Pons (tissue), 1 donor: ENCODE measurements at regions not wholly inside any gene's neighbourhood (a gene's known extent, or its start where the extent isn't known, plus 50 kb on each side); places are given as distances from the start of the nearest gene placed in this dataset.
"Not testable (repeated sequence)": the region's sequence is repeated elsewhere in the genome, so short reads cannot be mapped to it uniquely, and the experiment has no call there.

Experiments used
- DNase-seq: peaks from one replicate; pipeline ENCODE4 v3.0.0-alpha.2; 2016; ENCODE audit warnings: low spot score

- not testable (repeated sequence) for DNase-seq
Measured at GRCh38 chr1:149157409-149157808, 54.1 kb upstream of the NBPF9 start.

DNA sequence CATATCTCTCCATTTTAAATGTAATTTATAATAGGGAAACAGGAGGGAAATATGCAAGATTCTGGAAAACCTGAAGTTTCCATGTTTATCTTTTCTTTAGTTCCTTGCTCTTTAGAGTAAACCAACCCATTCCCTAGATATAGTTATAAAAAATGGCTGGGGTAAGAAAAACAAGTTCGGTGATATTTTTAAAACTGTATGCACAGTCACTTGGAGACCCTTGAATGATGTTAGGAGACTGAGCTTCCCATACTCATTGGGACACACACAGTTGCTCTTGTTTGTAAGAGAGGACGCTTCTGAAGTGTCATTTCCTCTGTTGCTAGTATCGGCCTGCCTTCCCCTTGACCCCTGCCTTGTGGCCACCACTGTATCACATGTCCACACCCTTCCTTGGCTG, 55.0 kb upstream of the NBPF9 start:
- DNase-seq: not testable (repeated sequence)

- DNase-seq: not testable (repeated sequence)
Measured at GRCh38 chr1:149163063-149163444, 59.7 kb upstream of the NBPF9 start.

GRCh38 chr1:149174765-149175164, 71.4 kb upstream of the NBPF9 start:
- DNase-seq: not testable (repeated sequence)

- DNase-seq: not testable (repeated sequence)
Measured at GRCh38 chr1:149175812-149176211, 72.5 kb upstream of the NBPF9 start.

DNA sequence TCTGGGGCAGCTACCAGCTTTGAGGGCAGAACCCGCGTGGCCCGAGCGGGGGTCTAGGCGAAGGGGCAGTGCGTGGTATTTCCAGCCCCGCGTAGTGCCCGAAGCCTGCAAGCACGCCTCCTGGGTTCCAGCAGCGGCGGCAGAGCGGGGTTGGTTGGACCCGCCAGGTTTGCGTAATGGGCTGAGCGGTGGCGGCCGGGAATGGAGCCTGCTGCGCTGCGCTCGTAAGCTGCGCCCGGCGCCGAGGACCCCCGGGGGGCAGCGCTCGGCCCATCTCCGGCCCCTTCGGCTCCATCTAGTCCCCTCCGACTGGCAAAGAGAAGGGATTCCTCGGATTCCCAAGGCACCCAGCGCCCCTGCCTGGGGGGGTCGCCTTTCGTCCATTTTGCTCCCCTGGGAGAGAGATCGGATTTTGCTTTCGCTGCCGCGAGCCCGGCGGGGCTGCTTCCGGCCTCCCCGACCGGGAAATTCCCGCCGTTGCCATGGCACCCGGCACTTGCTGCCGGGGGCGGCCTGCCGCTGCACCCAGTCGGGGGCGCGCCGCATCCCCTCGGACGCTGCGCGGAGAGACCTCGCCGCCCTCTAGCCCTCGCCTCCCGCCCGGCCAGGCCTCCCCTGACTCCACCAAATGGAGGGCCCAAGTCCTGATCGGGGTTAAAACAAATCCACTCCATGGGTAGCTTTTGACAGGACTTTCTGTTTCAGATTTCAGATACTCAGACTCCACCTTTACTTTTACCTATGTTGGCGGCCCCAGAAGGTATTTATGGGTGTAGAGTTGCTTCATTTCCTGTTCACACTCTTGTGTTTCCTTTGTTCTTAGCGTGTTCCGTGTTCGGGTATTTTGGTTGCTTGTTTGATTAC, 73.3 kb upstream of the NBPF9 start:
- DNase-seq: peak; percentile 11

DNA sequence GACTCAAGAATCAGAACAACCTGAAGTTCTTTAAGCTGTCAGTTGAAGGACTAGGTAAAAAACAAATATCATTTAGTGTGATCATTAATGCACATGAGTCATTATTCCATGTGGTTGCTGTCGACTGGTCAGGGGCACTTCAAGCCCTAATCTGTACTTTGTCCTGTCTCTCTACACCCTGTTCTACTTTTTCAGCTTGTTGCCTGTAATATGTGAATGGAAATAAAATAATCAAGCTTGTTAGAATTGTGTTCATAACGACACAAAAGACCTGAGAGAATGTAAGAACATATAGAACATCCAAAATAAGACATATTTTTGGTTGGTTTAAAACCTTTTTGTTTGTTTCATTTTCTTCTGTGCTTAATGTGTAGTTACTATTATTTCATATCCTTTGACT, 87.4 kb upstream of the NBPF9 start:
- not testable (repeated sequence) for DNase-seq

- DNase-seq: not testable (repeated sequence)
Measured at GRCh38 chr1:149196651-149197050, 93.3 kb upstream of the NBPF9 start.

- DNase-seq: peak; percentile 5
Measured at GRCh38 chr1:149200567-149200966, 97.2 kb upstream of the NBPF9 start.

GRCh38 chr1:149202283-149202682, 98.9 kb upstream of the NBPF9 start:
- not testable (repeated sequence) for DNase-seq

GRCh38 chr1:149204396-149204795, 101.0 kb upstream of the NBPF9 start:
- DNase-seq: not testable (repeated sequence)

DNA sequence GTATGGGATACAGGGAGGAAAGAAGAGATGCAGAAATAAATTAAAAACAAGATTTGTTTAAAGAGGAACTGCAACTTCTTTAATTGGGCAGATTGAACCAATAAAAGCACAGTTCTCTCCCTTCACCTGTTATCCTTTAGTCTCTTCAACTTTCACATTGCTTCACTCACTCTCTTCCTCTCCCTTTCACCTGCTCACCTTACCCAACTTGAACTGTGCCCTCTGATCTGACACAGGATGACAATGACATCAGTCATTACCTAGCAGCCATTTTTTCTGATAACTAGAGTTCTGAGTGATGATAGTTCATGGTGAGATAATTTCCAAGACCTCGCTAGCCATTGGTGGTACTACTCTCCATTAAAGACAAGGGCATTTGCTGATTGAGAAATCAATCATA, 105.5 kb upstream of the NBPF9 start:
- DNase-seq: not testable (repeated sequence)

GRCh38 chr1:149211757-149212420, 108.5 kb upstream of the NBPF9 start:
- DNase-seq: not testable (repeated sequence)

GRCh38 chr1:149212946-149213345, 109.6 kb upstream of the NBPF9 start:
- not testable (repeated sequence) for DNase-seq

- DNase-seq: not testable (repeated sequence)
Measured at GRCh38 chr1:149213673-149214072, 110.3 kb upstream of the NBPF9 start.

DNA sequence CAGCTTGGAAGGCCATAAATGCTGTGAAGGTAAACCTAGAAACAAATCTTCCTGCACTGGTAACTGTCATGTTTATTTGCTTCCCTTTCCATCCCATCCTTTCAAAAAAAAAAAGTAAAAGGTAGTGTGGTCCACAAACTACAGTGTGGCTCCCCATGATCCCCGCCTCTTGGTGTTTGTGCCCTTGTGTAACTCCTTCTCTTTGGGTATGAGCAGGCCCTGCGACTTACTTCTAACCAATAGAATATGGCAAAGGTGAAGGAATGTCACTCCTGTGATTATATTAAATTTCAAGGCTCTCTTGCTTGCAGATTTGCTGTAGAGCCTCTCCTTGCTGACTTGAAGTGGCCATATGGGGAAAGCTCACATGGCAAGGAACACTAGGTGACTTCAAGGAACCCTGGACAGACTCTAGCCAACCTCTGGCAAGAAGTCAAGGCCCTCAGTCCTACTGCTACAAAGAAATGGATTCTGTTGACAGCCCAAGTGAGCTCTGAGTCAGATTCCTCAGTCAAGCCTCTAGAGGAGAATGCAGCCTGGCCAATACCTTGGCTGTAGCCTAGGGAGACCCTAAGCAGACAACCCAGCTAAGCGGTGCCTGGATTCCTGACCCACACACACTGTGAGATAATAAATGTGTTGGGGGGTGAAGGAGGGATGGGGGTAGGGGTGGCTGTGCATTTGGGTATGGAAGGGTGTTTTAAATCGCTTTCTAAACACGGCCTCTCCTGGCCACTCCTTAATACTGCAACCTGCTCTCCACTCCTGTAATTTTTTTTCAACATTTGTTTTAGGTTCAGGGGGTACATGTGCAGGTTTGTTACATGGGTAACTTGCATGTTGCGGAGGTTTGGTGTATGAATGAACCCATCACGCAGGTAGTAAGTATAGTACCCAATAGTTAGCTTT, 115.0 kb upstream of the NBPF9 start:
- DNase-seq: not testable (repeated sequence)

DNA sequence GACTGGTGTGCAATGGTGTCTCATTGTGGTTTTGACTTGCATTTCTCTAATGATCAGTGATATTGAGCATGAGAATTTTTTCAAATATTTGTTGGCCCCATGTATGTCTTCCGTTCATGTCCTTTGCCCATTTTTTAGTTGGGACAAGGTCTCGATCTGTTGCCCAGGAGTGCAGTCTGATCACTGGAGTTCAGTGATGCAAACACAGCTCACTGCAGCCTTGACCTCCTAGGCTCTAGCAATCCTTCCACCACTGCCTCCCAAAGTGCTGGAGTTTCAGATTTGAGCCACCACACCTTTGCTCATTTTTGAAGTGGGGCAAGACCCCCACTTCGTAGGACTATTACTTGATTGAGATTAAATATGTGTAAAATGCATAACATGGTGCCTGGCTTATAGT, 116.2 kb upstream of the NBPF9 start:
- DNase-seq: not testable (repeated sequence)

DNA sequence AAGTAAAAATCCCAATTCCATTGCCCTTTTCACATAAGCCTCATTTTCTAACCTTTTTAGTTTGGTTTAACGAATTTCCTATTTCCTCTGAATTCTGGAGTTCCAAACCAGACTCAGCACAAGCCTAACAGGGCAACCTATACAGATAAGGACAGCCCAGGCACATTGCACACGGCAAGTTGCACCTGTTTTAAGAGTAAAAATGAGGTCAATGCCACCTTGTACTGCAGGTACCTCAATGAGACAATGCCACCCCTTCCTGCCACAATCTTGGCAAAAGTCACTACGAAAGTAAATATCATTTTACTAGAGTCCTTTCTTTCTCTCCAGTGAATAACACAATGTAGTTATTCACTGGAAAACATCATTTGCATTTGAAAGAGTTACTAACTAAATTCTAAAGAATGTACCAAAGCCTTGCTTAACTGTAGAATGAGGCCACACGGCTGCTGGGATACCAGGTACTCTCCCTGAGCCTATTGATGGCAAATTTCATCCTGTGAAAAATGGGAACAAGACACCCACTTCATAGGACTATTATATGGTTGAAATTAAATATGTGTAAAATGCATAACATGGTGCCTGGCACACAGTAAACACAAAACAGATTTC, 117.2 kb upstream of the NBPF9 start:
- DNase-seq: not testable (repeated sequence)

DNA sequence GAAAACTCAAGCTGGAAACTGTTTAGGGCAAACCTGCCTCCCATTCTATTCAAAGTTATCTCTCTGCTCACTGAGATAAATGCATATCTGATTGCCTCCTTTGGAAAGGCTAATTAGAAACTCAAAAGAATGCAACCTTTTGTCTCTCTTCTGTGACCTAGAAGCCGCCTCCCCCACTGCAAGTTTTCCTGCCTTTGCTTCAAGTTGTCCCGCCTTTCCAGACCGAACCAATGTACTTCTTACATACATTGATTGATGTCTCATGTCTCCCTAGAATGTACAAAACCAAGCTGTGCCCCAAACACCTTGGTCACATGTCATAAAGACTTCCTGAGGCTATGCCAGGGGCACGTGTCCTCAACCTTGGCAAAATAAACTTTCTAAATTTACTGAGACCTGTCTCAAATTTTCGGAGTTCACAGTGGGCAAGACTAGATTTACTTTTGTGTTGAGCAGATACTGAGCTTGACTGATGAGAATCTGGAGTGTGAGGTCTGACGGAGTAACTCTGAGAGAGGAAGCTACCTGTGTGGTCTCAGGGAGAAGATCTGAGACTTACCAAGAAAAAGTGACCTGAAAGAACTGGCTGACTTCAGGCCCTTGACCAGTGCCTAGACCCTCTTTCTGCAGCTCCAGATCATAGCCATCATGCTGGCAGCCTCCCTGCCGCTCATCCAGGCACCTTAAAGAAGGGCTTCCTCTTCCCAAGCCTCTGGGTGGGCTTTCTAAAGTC, 124.7 kb upstream of the NBPF9 start:
- DNase-seq: not testable (repeated sequence)

DNA sequence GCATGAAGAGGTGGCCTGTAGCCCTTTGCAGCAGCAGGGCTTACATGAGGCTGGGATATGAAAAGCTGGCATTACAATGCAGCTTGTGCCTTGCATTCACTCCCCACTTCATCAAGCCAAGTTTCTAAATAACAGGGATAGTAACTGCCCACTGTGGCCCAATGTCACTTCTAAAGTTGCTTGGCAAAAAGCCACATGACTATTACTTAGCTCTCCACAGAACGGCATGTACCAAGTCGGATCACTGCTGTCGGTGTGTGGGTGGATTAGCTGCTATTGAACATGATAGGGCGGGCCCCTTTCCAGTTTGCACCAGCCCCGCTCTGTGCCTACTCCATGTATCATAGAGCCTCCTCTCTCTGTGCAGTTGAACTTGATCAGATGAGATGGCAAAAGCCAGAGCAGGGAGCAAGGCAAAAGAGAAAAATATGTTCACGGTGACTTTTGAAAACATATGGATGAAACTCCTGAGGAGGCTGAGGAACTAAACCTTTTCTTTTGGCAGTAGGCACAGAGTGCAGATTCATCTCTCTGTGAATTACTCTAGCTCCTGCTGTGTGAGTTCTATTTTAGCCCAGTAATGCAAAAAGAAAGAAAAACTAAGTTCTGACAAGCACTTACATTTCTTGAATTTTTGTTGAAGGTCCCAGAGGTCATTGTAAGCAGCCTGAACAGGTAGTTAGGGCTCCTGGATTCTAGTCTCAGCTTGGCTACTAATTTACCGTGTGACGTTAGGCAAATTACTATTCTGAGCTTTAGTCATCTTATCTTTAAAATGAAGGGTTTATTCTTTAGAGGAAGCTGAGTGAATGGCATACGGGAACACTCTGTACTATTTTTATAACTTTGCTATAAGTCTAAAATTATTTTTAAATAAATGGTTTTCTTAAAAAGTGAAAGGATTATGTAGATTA, 125.6 kb upstream of the NBPF9 start:
- not testable (repeated sequence) for DNase-seq
